ENCODE measurements at regions not wholly inside any gene's neighbourhood (a gene's known extent, or its start where the extent isn't known, plus 50 kb on each side); places are given as distances from the start of the nearest gene placed in this dataset.

- TF ChIP-seq, protein P1, sequence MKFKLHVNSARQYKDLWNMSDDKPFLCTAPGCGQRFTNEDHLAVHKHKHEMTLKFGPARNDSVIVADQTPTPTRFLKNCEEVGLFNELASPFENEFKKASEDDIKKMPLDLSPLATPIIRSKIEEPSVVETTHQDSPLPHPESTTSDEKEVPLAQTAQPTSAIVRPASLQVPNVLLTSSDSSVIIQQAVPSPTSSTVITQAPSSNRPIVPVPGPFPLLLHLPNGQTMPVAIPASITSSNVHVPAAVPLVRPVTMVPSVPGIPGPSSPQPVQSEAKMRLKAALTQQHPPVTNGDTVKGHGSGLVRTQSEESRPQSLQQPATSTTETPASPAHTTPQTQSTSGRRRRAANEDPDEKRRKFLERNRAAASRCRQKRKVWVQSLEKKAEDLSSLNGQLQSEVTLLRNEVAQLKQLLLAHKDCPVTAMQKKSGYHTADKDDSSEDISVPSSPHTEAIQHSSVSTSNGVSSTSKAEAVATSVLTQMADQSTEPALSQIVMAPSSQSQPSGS (IDR thresholded peaks at IDR 0.05; ENCODE audit: low read length), result no peak
- TF ChIP-seq GTF2F1 (IDR thresholded peaks at IDR 0.05; ENCODE audit: borderline replicate concordance, low read depth, low read length), result no peak
- no peak for TF ChIP-seq YY1 (IDR thresholded peaks at IDR 0.05; ENCODE audit: low read depth, low read length)
Measured at GRCh38 chr6:40972814-40973213, 66.2 kb downstream of the UNC5CL start (continued).
